GM19452 (cell line): ENCODE measurements at regions not wholly inside any gene's neighbourhood (a gene's known extent, or its start where the extent isn't known, plus 50 kb on each side); places are given as distances from the start of the nearest gene placed in this dataset.
A peak's percentile ranks its signal among the peaks of the same experiment; 100 is the strongest.

Experiments
- ATAC-seq: cut with Tn5 transposase; IDR thresholded peaks from one replicate; pipeline ENCODE4 v1.9.1; 2021; ENCODE audit not compliant: unreplicated experiment

GRCh38 chr18:56545464-56545863, 92.9 kb downstream of the TXNL1 start:
- ATAC-seq = no peak

- ATAC-seq = no peak
Measured at GRCh38 chr18:56542476-56542875, 95.9 kb downstream of the TXNL1 start.

- no peak for ATAC-seq
Measured at GRCh38 chr18:56541793-56542192, 96.6 kb downstream of the TXNL1 start.

GRCh38 chr18:56541340-56541739, 97.1 kb downstream of the TXNL1 start:
- no peak for ATAC-seq

- no peak for ATAC-seq
Measured at GRCh38 chr18:56538746-56539145, 99.6 kb downstream of the TXNL1 start.

GRCh38 chr18:56532176-56532840, 106.1 kb downstream of the TXNL1 start:
- peak; percentile 96 for ATAC-seq

- ATAC-seq = no peak
Measured at GRCh38 chr18:56522816-56523215, 115.6 kb downstream of the TXNL1 start.

GRCh38 chr18:56521263-56521662, 117.1 kb downstream of the TXNL1 start:
- no peak for ATAC-seq

- no peak for ATAC-seq
Measured at GRCh38 chr18:56517761-56518160, 120.6 kb downstream of the TXNL1 start.

GRCh38 chr18:56517196-56517595, 121.2 kb downstream of the TXNL1 start:
- no peak for ATAC-seq

- no peak for ATAC-seq
Measured at GRCh38 chr18:56516789-56517188, 121.6 kb downstream of the TXNL1 start.

- no peak for ATAC-seq
Measured at GRCh38 chr18:56515522-56515921, 122.9 kb downstream of the TXNL1 start.

- peak; percentile 85 for ATAC-seq
Measured at GRCh38 chr18:56511996-56512395, 126.4 kb downstream of the TXNL1 start.

- ATAC-seq = no peak
Measured at GRCh38 chr18:56510108-56510507, 128.3 kb downstream of the TXNL1 start.

- ATAC-seq = no peak
Measured at GRCh38 chr18:56509656-56510055, 128.7 kb downstream of the TXNL1 start.

GRCh38 chr18:56508370-56509036, 129.9 kb downstream of the TXNL1 start:
- ATAC-seq = no peak

GRCh38 chr18:56505971-56506370, 132.4 kb downstream of the TXNL1 start:
- ATAC-seq = no peak

GRCh38 chr18:56505293-56505692, 133.1 kb downstream of the TXNL1 start:
- ATAC-seq = no peak

GRCh38 chr18:56501896-56502295, 136.5 kb downstream of the TXNL1 start:
- no peak for ATAC-seq

- ATAC-seq = no peak
Measured at GRCh38 chr18:56495884-56496283, 142.5 kb downstream of the TXNL1 start.

- no peak for ATAC-seq
Measured at GRCh38 chr18:56493531-56493930, 144.9 kb downstream of the TXNL1 start.

GRCh38 chr18:56492136-56492535, 146.3 kb downstream of the TXNL1 start:
- no peak for ATAC-seq

- ATAC-seq = no peak
Measured at GRCh38 chr18:56490942-56491341, 147.4 kb downstream of the TXNL1 start.
